ENCODE measurements at regions not wholly inside any gene's neighbourhood (a gene's known extent, or its start where the extent isn't known, plus 50 kb on each side); places are given as distances from the start of the nearest gene placed in this dataset.
"Not testable (repeated sequence)": the region's sequence is repeated elsewhere in the genome, so short reads cannot be mapped to it uniquely, and the experiment has no call there.

DNA sequence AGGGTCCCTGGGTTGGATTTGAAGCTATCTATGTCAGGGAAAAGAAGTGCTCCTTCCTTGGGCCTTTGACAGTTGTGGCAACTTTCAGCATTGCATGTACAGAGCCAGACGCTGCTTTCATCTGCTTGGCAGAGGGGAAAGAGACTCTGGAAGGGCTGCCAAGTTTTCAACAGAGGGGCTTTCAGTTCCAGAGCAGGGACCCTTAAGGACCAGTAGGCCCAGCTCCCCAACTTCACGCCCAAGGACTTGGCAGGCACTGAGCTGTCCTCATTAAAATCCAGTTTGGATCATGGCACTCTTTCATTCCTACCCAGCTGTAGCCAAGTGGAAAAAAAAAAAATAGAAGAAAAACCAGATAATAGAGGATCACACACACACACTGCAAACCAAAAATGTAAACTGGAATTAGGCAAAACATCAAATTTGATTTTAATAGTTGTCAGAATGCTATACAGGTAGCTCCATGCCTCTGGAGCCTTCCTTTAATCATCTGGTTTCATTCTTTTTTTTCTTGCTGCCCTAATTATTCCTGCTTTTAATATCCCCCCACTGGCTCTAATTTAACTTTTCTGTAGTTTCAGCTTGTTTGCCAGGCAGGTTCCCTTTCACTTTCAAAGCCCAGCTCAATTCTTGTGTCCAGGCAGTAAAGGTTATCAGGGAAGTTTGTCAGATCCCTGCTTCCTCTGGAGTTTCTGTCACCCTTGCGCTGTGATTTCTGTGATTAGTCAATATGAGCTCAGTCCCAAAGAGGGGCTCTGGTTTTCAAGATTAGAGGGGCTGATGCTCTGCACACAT is 702.6 kb upstream of the CDH8 start:
- POLR2A ChIA-PET: no interaction called here
- no peak for DNase-seq
- Histone ChIP-seq H3K36me3 (ENCODE audit: insufficient read depth, low read length) (no peaks in the 10 kb centered on the region), H3K4me3 (ENCODE audit: low read length) (no peak overlapping the region), H3K4me1 (ENCODE audit: insufficient read depth, low read length) (no peaks in the 10 kb centered on the region), H3K27ac (ENCODE audit: low read depth, low read length) (no peak overlapping the region), H3K27me3 (ENCODE audit: insufficient read depth, low read length, poor library complexity, severe bottlenecking) (no peaks in the 10 kb centered on the region), H3K9me3 (ENCODE audit: low read length) (no peaks in the 10 kb centered on the region)
- CTCF ChIA-PET: interaction anchor here (0.6 kb wide), 1 partner anchor 11 kb away, joined by 3 read pairs; no protein-coding TSS in a partner anchor
- Mint-ChIP-seq H3K27ac (no peak overlapping the region), H3K4me3 (no peak overlapping the region), H3K9me3 (peaks cover 7 to 41% (median 23%) of the 10 kb centered on the region in 5 donors), H3K27me3 (no peaks in the 10 kb centered on the region), H3K4me1 (no peaks in the 10 kb centered on the region), H3K36me3 (no peaks in the 10 kb centered on the region)

- H3K27me3 ChIP-seq (ENCODE audit: insufficient read depth, low read length, poor library complexity, severe bottlenecking): no peaks in the 10 kb centered on the region
- no peaks in the 10 kb centered on the region for H3K9me3 ChIP-seq (ENCODE audit: low read length)
- no peak overlapping the region for H3K4me3 ChIP-seq (ENCODE audit: low read length)
- H3K36me3 Mint-ChIP-seq: no peaks in the 10 kb centered on the region
- no peak for DNase-seq
- no peak overlapping the region for H3K27ac ChIP-seq (ENCODE audit: low read depth, low read length)
- no peak overlapping the region for H3K27ac Mint-ChIP-seq
- H3K4me1 Mint-ChIP-seq: no peaks in the 10 kb centered on the region
- H3K9me3 Mint-ChIP-seq: peaks cover 4 to 36% (median 14%) of the 10 kb centered on the region in 5 donors
- ChIA-PET CTCF (no interaction called here), POLR2A (no interaction called here)
- no peaks in the 10 kb centered on the region for H3K27me3 Mint-ChIP-seq
- no peaks in the 10 kb centered on the region for H3K4me1 ChIP-seq (ENCODE audit: insufficient read depth, low read length)
- no peaks in the 10 kb centered on the region for H3K36me3 ChIP-seq (ENCODE audit: insufficient read depth, low read length)
- H3K4me3 Mint-ChIP-seq: no peak overlapping the region
Measured at GRCh38 chr16:62732092-62732491, 695.9 kb upstream of the CDH8 start.

GRCh38 chr16:62724670-62725269 is 688.5 kb upstream of the CDH8 start:
- DNase-seq; H3K36me3 Mint-ChIP-seq; H3K4me1 ChIP-seq (ENCODE audit: insufficient read depth, low read length); H3K4me1 Mint-ChIP-seq; H3K27me3 Mint-ChIP-seq; H3K36me3 ChIP-seq (ENCODE audit: insufficient read depth, low read length); H3K9me3 ChIP-seq (ENCODE audit: low read length); H3K4me3 Mint-ChIP-seq; CTCF ChIA-PET; H3K27me3 ChIP-seq (ENCODE audit: insufficient read depth, low read length, poor library complexity, severe bottlenecking); H3K27ac ChIP-seq (ENCODE audit: low read depth, low read length); H3K4me3 ChIP-seq (ENCODE audit: low read length); H3K27ac Mint-ChIP-seq; POLR2A ChIA-PET: not testable (repeated sequence)
- H3K9me3 Mint-ChIP-seq: peaks cover 11 to 47% (median 29%) of the 10 kb centered on the region in 5 donors

DNA sequence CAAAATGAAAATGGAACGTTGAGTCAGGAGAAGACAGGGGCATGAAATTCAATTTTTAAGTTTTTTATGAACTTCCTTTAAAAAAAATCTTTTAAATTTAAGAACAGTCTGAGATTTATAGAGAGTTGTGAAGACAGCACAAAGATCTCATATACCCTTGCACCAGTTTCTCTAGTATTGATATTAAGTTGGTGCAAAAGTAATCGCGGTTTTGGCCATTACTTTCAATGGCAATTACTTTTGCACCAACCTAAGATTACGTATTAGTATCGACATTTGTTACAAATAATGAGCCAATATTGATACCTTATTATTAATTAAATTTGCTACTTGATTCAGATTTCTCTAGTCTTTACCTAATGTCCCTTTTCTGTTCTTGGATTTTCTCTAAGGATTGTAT is 684.4 kb upstream of the CDH8 start:
- H3K27ac Mint-ChIP-seq: no peak overlapping the region
- no peaks in the 10 kb centered on the region for H3K4me1 Mint-ChIP-seq
- DNase-seq: no peak
- no peaks in the 10 kb centered on the region for H3K27me3 Mint-ChIP-seq
- no peak overlapping the region for H3K27ac ChIP-seq (ENCODE audit: low read depth, low read length)
- POLR2A ChIA-PET: no interaction called here
- H3K4me3 Mint-ChIP-seq: no peak overlapping the region
- H3K36me3 Mint-ChIP-seq: no peaks in the 10 kb centered on the region
- H3K36me3 ChIP-seq (ENCODE audit: insufficient read depth, low read length): no peaks in the 10 kb centered on the region
- no peaks in the 10 kb centered on the region for H3K9me3 ChIP-seq (ENCODE audit: low read length)
- CTCF ChIA-PET: no interaction called here
- peaks cover 17 to 49% (median 24%) of the 10 kb centered on the region in 5 donors for H3K9me3 Mint-ChIP-seq
- H3K4me3 ChIP-seq (ENCODE audit: low read length): no peak overlapping the region
- no peaks in the 10 kb centered on the region for H3K4me1 ChIP-seq (ENCODE audit: insufficient read depth, low read length)
- no peaks in the 10 kb centered on the region for H3K27me3 ChIP-seq (ENCODE audit: insufficient read depth, low read length, poor library complexity, severe bottlenecking)

GRCh38 chr16:62717026-62717425 is 680.8 kb upstream of the CDH8 start:
- H3K36me3 ChIP-seq (ENCODE audit: insufficient read depth, low read length): no peaks in the 10 kb centered on the region
- no peaks in the 10 kb centered on the region for H3K9me3 ChIP-seq (ENCODE audit: low read length)
- no peak for DNase-seq
- no peak overlapping the region for H3K27ac ChIP-seq (ENCODE audit: low read depth, low read length)
- H3K4me3 ChIP-seq (ENCODE audit: low read length): no peak overlapping the region
- H3K4me1 ChIP-seq (ENCODE audit: insufficient read depth, low read length): no peaks in the 10 kb centered on the region
- Mint-ChIP-seq H3K27ac (no peak overlapping the region), H3K4me3 (no peak overlapping the region), H3K4me1 (no peaks in the 10 kb centered on the region), H3K9me3 (peaks cover 18 to 37% (median 21%) of the 10 kb centered on the region in 5 donors), H3K27me3 (no peaks in the 10 kb centered on the region), H3K36me3 (no peaks in the 10 kb centered on the region)
- POLR2A ChIA-PET: no interaction called here
- CTCF ChIA-PET: no interaction called here
- H3K27me3 ChIP-seq (ENCODE audit: insufficient read depth, low read length, poor library complexity, severe bottlenecking): no peaks in the 10 kb centered on the region

DNA sequence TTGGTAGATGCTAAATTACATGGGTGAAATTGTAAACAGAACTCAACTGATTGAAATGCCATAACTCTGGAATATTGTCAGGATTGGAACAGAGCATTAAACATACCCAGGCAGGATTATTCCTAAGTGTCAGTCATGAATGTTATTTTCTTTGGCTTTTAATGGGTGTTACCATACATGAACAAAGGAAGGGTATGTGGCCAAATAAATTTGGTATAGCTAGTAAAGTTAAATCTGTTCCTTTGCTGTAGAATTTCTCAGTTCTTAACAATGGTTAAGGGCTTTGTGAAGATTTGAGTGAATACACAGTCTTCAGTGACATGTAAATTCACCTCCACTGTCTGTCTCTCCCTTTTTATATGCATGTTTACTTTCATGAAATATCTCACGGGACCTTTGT is 679.5 kb upstream of the CDH8 start:
- no peaks in the 10 kb centered on the region for H3K36me3 ChIP-seq (ENCODE audit: insufficient read depth, low read length)
- no peak for DNase-seq
- H3K36me3 Mint-ChIP-seq: no peaks in the 10 kb centered on the region
- no peaks in the 10 kb centered on the region for H3K27me3 Mint-ChIP-seq
- ChIA-PET CTCF (no interaction called here), POLR2A (no interaction called here)
- no peak overlapping the region for H3K4me3 Mint-ChIP-seq
- H3K4me1 ChIP-seq (ENCODE audit: insufficient read depth, low read length): no peaks in the 10 kb centered on the region
- H3K27me3 ChIP-seq (ENCODE audit: insufficient read depth, low read length, poor library complexity, severe bottlenecking): no peaks in the 10 kb centered on the region
- no peaks in the 10 kb centered on the region for H3K9me3 ChIP-seq (ENCODE audit: low read length)
- H3K4me1 Mint-ChIP-seq: no peaks in the 10 kb centered on the region
- no peak overlapping the region for H3K27ac Mint-ChIP-seq
- H3K9me3 Mint-ChIP-seq: peaks cover 14 to 31% (median 27%) of the 10 kb centered on the region in 5 donors
- H3K27ac ChIP-seq (ENCODE audit: low read depth, low read length): no peak overlapping the region
- no peak overlapping the region for H3K4me3 ChIP-seq (ENCODE audit: low read length)

GRCh38 chr16:62712566-62712965 is 676.3 kb upstream of the CDH8 start:
- Mint-ChIP-seq H3K36me3 (no peaks in the 10 kb centered on the region), H3K4me1 (no peaks in the 10 kb centered on the region), H3K4me3 (no peak overlapping the region), H3K9me3 (peaks cover 6 to 34% (median 20%) of the 10 kb centered on the region in 5 donors), H3K27ac (no peak overlapping the region), H3K27me3 (no peaks in the 10 kb centered on the region)
- ChIA-PET CTCF (no interaction called here), POLR2A (no interaction called here)
- DNase-seq: no peak
- H3K4me3 ChIP-seq (ENCODE audit: low read length): no peak overlapping the region
- no peaks in the 10 kb centered on the region for H3K27me3 ChIP-seq (ENCODE audit: insufficient read depth, low read length, poor library complexity, severe bottlenecking)
- H3K27ac ChIP-seq (ENCODE audit: low read depth, low read length): no peak overlapping the region
- H3K4me1 ChIP-seq (ENCODE audit: insufficient read depth, low read length): no peaks in the 10 kb centered on the region
- H3K9me3 ChIP-seq (ENCODE audit: low read length): no peaks in the 10 kb centered on the region
- H3K36me3 ChIP-seq (ENCODE audit: insufficient read depth, low read length): no peaks in the 10 kb centered on the region

DNA sequence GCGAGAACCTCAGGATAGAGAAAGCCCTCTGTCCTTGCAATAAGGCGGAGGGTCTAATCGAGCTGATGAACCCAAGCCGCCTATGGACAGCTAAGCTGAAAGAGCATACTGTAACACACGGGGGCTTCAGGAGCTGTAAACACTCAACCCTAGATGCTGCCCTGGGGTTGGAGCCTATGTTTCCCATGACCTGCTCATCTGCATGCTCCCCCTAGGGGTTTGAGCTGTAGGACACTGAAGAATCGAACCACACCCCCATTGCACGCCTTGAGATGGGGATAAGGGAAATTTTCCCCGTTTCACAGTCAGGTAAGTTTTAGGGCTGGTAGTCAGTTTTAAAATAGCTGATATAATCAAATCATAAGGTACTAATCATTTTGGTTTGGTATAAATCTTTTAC is 675.6 kb upstream of the CDH8 start:
- DNase-seq: no peak
- Histone ChIP-seq H3K9me3 (ENCODE audit: low read length) (no peaks in the 10 kb centered on the region), H3K4me3 (ENCODE audit: low read length) (no peak overlapping the region), H3K4me1 (ENCODE audit: insufficient read depth, low read length) (no peaks in the 10 kb centered on the region), H3K27me3 (ENCODE audit: insufficient read depth, low read length, poor library complexity, severe bottlenecking) (no peaks in the 10 kb centered on the region), H3K27ac (ENCODE audit: low read depth, low read length) (no peak overlapping the region), H3K36me3 (ENCODE audit: insufficient read depth, low read length) (no peaks in the 10 kb centered on the region)
- no peaks in the 10 kb centered on the region for H3K36me3 Mint-ChIP-seq
- H3K4me3 Mint-ChIP-seq: no peak overlapping the region
- H3K27ac Mint-ChIP-seq: no peak overlapping the region
- H3K9me3 Mint-ChIP-seq: peaks cover 5 to 30% (median 20%) of the 10 kb centered on the region in 5 donors
- no peaks in the 10 kb centered on the region for H3K4me1 Mint-ChIP-seq
- POLR2A ChIA-PET: no interaction called here
- CTCF ChIA-PET: no interaction called here
- H3K27me3 Mint-ChIP-seq: no peaks in the 10 kb centered on the region

Measured in CD8-positive, alpha-beta memory T cell (primary cell).